OCI-LY1 (cell line): ENCODE measurements at regions not wholly inside any gene's neighbourhood (a gene's known extent, or its start where the extent isn't known, plus 50 kb on each side); places are given as distances from the start of the nearest gene placed in this dataset.
"Not testable (repeated sequence)": the region's sequence is repeated elsewhere in the genome, so short reads cannot be mapped to it uniquely, and the experiment has no call there.

ENCODE experiments used
- H2AFZ ChIP-seq: fragments of 200-600 bp; sonication (generic), shearing (Covaris generic); 2 replicates; pipeline ENCODE4 v1.6.0; 2014; ENCODE audit warnings: antibody characterized with exemption, mild to moderate bottlenecking, low read length
- H3F3A ChIP-seq: fragments of 200-600 bp; sonication (generic), shearing (Covaris generic); 2 replicates; pipeline ENCODE4 v1.6.0; 2014; ENCODE audit warnings: mild to moderate bottlenecking, antibody characterized with exemption, low read length, moderate library complexity; ENCODE audit not compliant: insufficient read depth
- H3K27ac ChIP-seq: fragments of 200-600 bp; sonication (generic); 2 replicates; pipeline ENCODE4 v1.5.1; 2014; ENCODE audit warnings: low read length, mixed run types, mild to moderate bottlenecking, low read depth; ENCODE audit not compliant: poor library complexity, severe bottlenecking
- H3K27me3 ChIP-seq: fragments of 200-600 bp; sonication (generic); 2 replicates; pipeline ENCODE4 v1.6.0; 2014; ENCODE audit warnings: antibody characterized with exemption, mild to moderate bottlenecking, low read length, moderate library complexity; ENCODE audit not compliant: insufficient read depth
- H3K36me3 ChIP-seq: fragments of 200-600 bp; sonication (generic); 2 replicates; pipeline ENCODE4 v1.6.1; 2014; ENCODE audit warnings: mild to moderate bottlenecking, antibody characterized with exemption, low read length, moderate library complexity, mixed read lengths; ENCODE audit not compliant: insufficient read depth
- H3K4me1 ChIP-seq: fragments of 200-600 bp; sonication (generic); 2 replicates; pipeline ENCODE4 v1.5.1; 2014; ENCODE audit warnings: mild to moderate bottlenecking, low read length, moderate library complexity; ENCODE audit not compliant: insufficient read depth, severe bottlenecking
- H3K4me2 ChIP-seq: fragments of 200-600 bp; sonication (generic), shearing (Covaris generic); 2 replicates; pipeline ENCODE4 v1.6.1; 2014; ENCODE audit warnings: low read length
- H3K4me3 ChIP-seq: fragments of 200-600 bp; sonication (generic); 2 replicates; pipeline ENCODE4 v1.5.1; 2014; ENCODE audit warnings: low read length, low read depth, mild to moderate bottlenecking, mixed read lengths; ENCODE audit not compliant: poor library complexity, severe bottlenecking
- H3K79me2 ChIP-seq: fragments of 200-600 bp; shearing (Covaris generic); 2 replicates; pipeline ENCODE4 v1.6.1; 2016; ENCODE audit warnings: mixed run types, low read length, mixed read lengths; ENCODE audit not compliant: insufficient read depth
- H3K9ac ChIP-seq: fragments of 200-600 bp; sonication (generic), shearing (Covaris generic); 2 replicates; pipeline ENCODE4 v1.6.1; 2014; ENCODE audit warnings: mild to moderate bottlenecking, low read length, mixed read lengths
- H3K9me2 ChIP-seq: fragments of 200-600 bp; sonication (generic), shearing (Covaris generic); 2 replicates; pipeline ENCODE4 v1.6.1; 2014; ENCODE audit warnings: low read depth, mild to moderate bottlenecking, low read length, mixed read lengths
- H3K9me3 ChIP-seq: fragments of 200-600 bp; shearing (Covaris generic); 2 replicates; pipeline ENCODE4 v1.6.1; 2014; ENCODE audit warnings: low read length, mixed read lengths
- H4K20me1 ChIP-seq: fragments of 200-600 bp; sonication (generic), shearing (Covaris generic); 2 replicates; pipeline ENCODE4 v1.6.0; 2016; ENCODE audit warnings: mild to moderate bottlenecking, low read length; ENCODE audit not compliant: insufficient read depth
- EZH2 ChIP-seq: fragments of 200-600 bp; sonication (generic), shearing (Covaris generic); IDR thresholded peaks from 2 replicates; pipeline ENCODE4 v1.8.0; 2017; ENCODE audit warnings: borderline replicate concordance, mixed run types, mild to moderate bottlenecking, antibody characterized with exemption, low read length, moderate library complexity, mixed read lengths
- TF ChIP-seq, protein P1 (sequence below): fragments of 200-600 bp; sonication (generic), shearing (Covaris generic); IDR thresholded peaks from 2 replicates; pipeline ENCODE4 v1.5.1; 2017; ENCODE audit warnings: mild to moderate bottlenecking, antibody characterized with exemption, low read length, moderate library complexity, mixed read lengths

DNA sequence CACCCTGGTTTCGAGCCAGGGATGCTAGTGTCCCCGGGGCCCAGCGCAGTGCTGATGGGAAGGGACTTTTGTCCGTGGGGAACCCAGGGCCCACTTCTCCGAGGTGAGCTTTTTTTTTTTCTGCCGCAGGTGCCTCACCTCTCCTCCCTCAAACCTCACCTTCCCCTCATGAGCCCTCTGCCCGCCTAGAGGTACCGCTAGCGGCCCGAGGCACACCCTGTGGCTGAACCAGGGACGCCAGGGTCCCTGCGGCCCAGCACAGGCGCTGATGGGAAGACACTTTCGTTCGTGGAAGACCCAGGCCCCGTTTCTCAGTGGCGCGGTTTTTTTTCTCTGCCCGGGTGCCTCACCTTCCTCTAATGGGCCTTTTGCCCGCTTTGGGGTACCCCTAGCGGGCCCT, 1570.7 kb downstream of the TSPY10 start:
- not testable (repeated sequence) for H3K9ac ChIP-seq, H3K4me2 ChIP-seq, H3K9me2 ChIP-seq, H2AFZ ChIP-seq, H3K36me3 ChIP-seq, H3K79me2 ChIP-seq, H4K20me1 ChIP-seq, H3F3A ChIP-seq, H3K4me3 ChIP-seq, H3K4me1 ChIP-seq, H3K27me3 ChIP-seq, H3K9me3 ChIP-seq, H3K27ac ChIP-seq

DNA sequence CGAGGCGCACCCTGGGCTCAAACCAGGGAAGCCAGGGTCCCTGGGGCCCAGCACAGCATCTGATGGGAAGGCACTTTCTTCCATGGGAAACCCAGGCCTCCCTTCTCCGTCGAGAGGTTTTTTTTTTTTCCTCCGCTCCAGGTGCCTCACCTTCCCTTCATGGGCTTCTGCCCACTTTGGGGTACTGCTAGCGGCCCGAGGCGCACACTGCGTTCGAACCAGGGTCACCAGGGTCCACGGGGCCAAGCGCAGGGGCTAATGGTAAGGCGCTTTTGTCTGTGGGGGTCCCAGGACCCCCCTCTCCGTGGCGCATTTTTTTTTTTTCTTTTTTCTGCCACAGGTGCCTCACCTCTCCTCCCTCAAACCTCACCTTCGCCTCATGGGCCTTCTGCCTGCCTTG, 1571.3 kb downstream of the TSPY10 start:
- Histone ChIP-seq H4K20me1 (no peaks in the 10 kb centered on the region), H3K27me3 (no peaks in the 10 kb centered on the region), H3K79me2 (no peaks in the 10 kb centered on the region), H3K27ac (no peak overlapping the region), H2AFZ (no peak overlapping the region), H3K4me3 (no peak overlapping the region), H3K4me1 (no peaks in the 10 kb centered on the region), H3F3A (no peaks in the 10 kb centered on the region), H3K9ac (no peak overlapping the region), H3K36me3 (no peaks in the 10 kb centered on the region), H3K9me2 (no peaks in the 10 kb centered on the region), H3K4me2 (no peak overlapping the region), H3K9me3 (no peaks in the 10 kb centered on the region)
- TF ChIP-seq EZH2: no peak
- TF ChIP-seq, protein P1, sequence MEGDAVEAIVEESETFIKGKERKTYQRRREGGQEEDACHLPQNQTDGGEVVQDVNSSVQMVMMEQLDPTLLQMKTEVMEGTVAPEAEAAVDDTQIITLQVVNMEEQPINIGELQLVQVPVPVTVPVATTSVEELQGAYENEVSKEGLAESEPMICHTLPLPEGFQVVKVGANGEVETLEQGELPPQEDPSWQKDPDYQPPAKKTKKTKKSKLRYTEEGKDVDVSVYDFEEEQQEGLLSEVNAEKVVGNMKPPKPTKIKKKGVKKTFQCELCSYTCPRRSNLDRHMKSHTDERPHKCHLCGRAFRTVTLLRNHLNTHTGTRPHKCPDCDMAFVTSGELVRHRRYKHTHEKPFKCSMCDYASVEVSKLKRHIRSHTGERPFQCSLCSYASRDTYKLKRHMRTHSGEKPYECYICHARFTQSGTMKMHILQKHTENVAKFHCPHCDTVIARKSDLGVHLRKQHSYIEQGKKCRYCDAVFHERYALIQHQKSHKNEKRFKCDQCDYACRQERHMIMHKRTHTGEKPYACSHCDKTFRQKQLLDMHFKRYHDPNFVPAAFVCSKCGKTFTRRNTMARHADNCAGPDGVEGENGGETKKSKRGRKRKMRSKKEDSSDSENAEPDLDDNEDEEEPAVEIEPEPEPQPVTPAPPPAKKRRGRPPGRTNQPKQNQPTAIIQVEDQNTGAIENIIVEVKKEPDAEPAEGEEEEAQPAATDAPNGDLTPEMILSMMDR: no peak

DNA sequence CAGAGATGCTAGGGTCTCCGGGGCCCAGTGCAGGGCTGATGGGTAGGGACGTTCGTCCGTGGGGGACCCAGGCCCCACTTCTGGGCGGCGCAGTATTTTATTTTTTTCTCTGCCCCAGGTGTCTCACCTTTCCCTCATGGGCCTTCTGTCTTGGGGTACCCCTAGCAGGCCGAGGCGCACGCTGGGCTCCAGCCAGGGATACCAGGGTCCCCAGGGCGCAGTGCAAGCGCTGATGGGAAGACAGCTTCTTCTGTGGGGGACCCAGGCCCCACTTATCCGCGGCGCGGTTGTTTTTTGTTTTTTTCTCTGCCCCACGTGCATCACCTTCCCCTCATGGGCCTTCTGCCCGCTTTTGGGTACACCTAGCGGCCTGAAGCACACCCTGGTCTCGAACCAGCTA, 1572.8 kb downstream of the TSPY10 start:
- not testable (repeated sequence) for H3K9me2 ChIP-seq, H3K4me2 ChIP-seq, H3K9ac ChIP-seq, H4K20me1 ChIP-seq, H3K9me3 ChIP-seq, H3F3A ChIP-seq, H3K4me1 ChIP-seq, H3K27ac ChIP-seq, H3K79me2 ChIP-seq, H3K36me3 ChIP-seq, H3K4me3 ChIP-seq, H3K27me3 ChIP-seq, H2AFZ ChIP-seq

DNA sequence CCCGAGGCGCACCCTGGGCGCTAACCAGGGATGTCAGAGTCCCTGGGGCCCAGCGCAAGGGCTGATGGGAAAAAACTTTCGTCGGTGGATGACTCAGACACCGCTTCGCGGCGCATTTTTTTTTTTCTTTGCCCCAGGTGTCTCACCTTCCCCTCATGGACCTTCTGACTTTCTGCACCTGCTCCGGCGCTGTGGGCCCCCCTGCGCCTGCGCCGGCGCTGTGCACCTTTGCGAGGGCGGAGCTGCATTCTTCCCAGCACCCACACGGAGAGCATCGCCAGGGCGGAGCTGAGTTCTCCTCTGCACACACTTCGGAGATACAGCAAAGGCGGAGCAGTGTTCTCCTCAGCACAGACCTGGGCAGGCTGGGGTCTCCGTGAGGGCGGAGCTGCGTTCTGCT, 1575.3 kb downstream of the TSPY10 start:
- not testable (repeated sequence) for H3K9ac ChIP-seq, H3K4me2 ChIP-seq, H3K27ac ChIP-seq, H3K79me2 ChIP-seq, H2AFZ ChIP-seq, H3K4me3 ChIP-seq, H3F3A ChIP-seq, H3K9me2 ChIP-seq, H3K9me3 ChIP-seq, H3K27me3 ChIP-seq, H4K20me1 ChIP-seq, H3K4me1 ChIP-seq, H3K36me3 ChIP-seq

DNA sequence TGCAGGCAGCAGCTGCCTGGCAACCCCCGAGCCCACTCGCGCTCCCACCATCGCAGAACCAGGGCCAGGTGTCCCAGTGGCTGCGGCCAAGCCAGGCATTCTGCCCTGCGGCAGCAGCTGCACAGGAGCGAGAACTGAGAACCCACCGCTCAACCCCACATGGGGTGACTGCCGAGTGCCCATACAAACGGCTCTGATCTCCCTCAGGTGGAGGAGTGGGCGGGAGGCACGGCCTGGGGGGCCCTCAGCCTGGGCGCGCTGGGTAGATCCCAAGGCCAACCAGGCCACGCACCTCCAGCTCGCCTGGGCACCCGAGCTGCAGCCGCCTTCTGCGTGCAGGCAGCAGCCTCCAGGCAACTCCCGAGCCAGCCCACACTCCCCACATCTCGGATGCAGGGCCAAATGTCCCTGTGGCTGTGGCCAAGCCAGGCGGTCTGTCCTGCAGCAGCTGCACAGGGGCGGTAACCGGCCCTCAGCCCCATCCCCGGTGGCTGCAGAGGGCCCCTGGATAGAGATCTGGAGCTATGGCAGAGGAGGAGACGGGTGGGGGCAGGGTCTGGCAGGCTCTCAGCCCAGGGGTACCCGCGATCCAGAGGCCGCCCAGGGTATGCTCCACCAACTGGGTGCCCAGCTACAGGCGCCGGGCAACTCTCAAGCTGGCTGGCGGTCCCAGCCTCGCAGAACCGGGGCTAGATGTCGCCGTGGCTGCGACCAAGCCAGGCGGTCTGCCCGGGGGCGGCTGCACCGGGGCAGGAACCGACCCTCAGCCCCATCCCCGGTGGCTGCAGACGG, 1579.6 kb downstream of the TSPY10 start:
- H3K4me2 ChIP-seq, H3K9ac ChIP-seq, H2AFZ ChIP-seq, H3K9me2 ChIP-seq, H3K4me3 ChIP-seq, H4K20me1 ChIP-seq, H3K9me3 ChIP-seq, H3K27ac ChIP-seq, H3K79me2 ChIP-seq, H3K4me1 ChIP-seq, H3K36me3 ChIP-seq, H3F3A ChIP-seq, H3K27me3 ChIP-seq: not testable (repeated sequence)

DNA sequence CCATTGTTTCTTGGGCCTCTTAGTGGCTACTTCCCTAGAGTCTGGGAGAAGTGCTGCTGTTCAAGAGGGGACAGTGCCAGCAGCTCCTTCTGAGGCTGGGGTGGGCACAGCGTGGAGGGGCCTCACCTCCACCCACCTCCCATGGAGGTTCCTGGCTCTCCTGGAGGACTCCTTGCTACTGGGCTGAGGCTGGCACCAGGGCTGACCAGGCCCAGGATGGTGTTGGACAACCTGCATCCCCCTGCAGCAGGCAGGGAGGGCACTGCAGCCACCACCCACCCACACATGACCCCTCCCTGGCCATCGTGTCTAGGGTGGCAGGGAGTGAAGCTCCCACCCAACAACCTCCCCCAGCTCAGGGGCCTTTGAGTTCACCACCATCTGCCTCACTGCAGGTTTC, 1549.3 kb upstream of the USP9Y start:
- H3K4me2 ChIP-seq, H4K20me1 ChIP-seq, H3K36me3 ChIP-seq, H3K27me3 ChIP-seq, H3K9me2 ChIP-seq, H3K79me2 ChIP-seq, H3K4me3 ChIP-seq, H3K4me1 ChIP-seq, H3K27ac ChIP-seq, H3K9ac ChIP-seq, H3F3A ChIP-seq, H3K9me3 ChIP-seq, H2AFZ ChIP-seq: not testable (repeated sequence)
